H1 (cell line): ENCODE measurements at regions not wholly inside any gene's neighbourhood (a gene's known extent, or its start where the extent isn't known, plus 50 kb on each side); places are given as distances from the start of the nearest gene placed in this dataset.

Source experiments
- CTCF ChIA-PET: fragments of 300-600 bp; sonication (Branson Sonifier 250); formaldehyde crosslinking; loops from one replicate; lab custom pipeline; 2021; ENCODE audit not compliant: partially characterized antibody; lab: Charles Lee
- POLR2A ChIA-PET: fragments of 300-600 bp; sonication (Branson Sonifier 250); formaldehyde crosslinking; loops from one replicate; lab custom pipeline; 2021; ENCODE audit warnings: inconsistent platforms; ENCODE audit not compliant: partially characterized antibody; lab: Charles Lee
- DNase-seq, 2 experiments: peaks; one replicate each; pipeline versions ENCODE4 v3.0.0 to v3.0.0-alpha.2; 2010 to 2022; ENCODE audit warnings: low spot score in 2 of 2, low read depth in 1 of 2, mixed read lengths in 1 of 2
- FAIRE-seq: peaks from 2 replicates; lab custom pipeline; 2011; peaks lifted over from hg19 to GRCh38; lab: Jason Lieb, UNC
- H2AFZ ChIP-seq: 2 replicates; pipeline ENCODE4 v1.8.1; 2012; ENCODE audit warnings: low read length, inconsistent platforms
- H2AK5ac ChIP-seq: 2 replicates; pipeline ENCODE4 v1.6.1; 2013; ENCODE audit warnings: low read depth, low read length
- H2BK120ac ChIP-seq: replicated peaks from 2 replicates; pipeline ENCODE3; 2013; ENCODE audit warnings: low read depth, low read length, inconsistent platforms
- H2BK12ac ChIP-seq: 2 replicates; pipeline ENCODE4 v1.6.1; 2013; ENCODE audit warnings: low read depth, low read length
- H2BK15ac ChIP-seq: 2 replicates; pipeline ENCODE4 v1.6.1; 2013; ENCODE audit warnings: low read length
- H2BK20ac ChIP-seq: 2 replicates; pipeline ENCODE4 v1.6.1; 2013; ENCODE audit warnings: low read length
- H2BK5ac ChIP-seq: 2 replicates; pipeline ENCODE4 v1.6.1; 2013; ENCODE audit warnings: low read depth, low read length
- H3K14ac ChIP-seq: 2 replicates; pipeline ENCODE4 v1.6.1; 2013; ENCODE audit warnings: inconsistent platforms; ENCODE audit not compliant: insufficient read length
- H3K18ac ChIP-seq: 2 replicates; pipeline ENCODE4 v1.6.1; 2013; ENCODE audit warnings: low read length; ENCODE audit errors: extremely low read depth
- H3K23ac ChIP-seq: 2 replicates; pipeline ENCODE4 v1.6.1; 2013; ENCODE audit warnings: inconsistent platforms; ENCODE audit not compliant: insufficient read length
- H3K23me2 ChIP-seq: 2 replicates; pipeline ENCODE4 v1.6.1; 2013; ENCODE audit warnings: low read depth, low read length
- H3K27ac ChIP-seq: 2 replicates; pipeline ENCODE4 v1.6.1; 2011; ENCODE audit warnings: low read depth, low read length, inconsistent platforms
- H3K27me3 ChIP-seq, 4 experiments: replicated peaks in 1 of 4; 1 replicate in 1 of 4; 2 replicates in 3 of 4; pipeline versions ENCODE4 v1.6.1 to v1.8.1; 2011 to 2013; ENCODE audit warnings: low read length in 3 of 4, mild to moderate bottlenecking in 3 of 4, inconsistent platforms in 2 of 4, mixed read lengths in 2 of 4, moderate library complexity in 1 of 4; ENCODE audit not compliant: control insufficient read depth in 3 of 4, insufficient read depth in 3 of 4; ENCODE audit errors: extremely low read depth in 1 of 4
- H3K36me3 ChIP-seq, 4 experiments: 2 replicates each; pipeline versions ENCODE4 v1.6.1 to v1.8.1; 2011 to 2013; ENCODE audit warnings: mild to moderate bottlenecking in 4 of 4, low read length in 3 of 4, moderate library complexity in 2 of 4, control low read depth in 1 of 4, inconsistent platforms in 1 of 4; ENCODE audit not compliant: insufficient read depth in 4 of 4, control insufficient read depth in 2 of 4
- H3K4ac ChIP-seq: replicated peaks from 2 replicates; pipeline ENCODE3; 2013; ENCODE audit warnings: low read length, low read depth, mixed read lengths, inconsistent platforms; ENCODE audit not compliant: insufficient read length
- H3K4me1 ChIP-seq, 4 experiments: replicated peaks in 1 of 4; 1 replicate in 1 of 4; 2 replicates in 3 of 4; pipeline versions ENCODE4 v1.6.1 to v1.8.1; 2011 to 2013; ENCODE audit warnings: low read length in 3 of 4, inconsistent platforms in 2 of 4, mixed read lengths in 1 of 4; ENCODE audit not compliant: insufficient read depth in 4 of 4, control insufficient read depth in 3 of 4
- H3K4me2 ChIP-seq, 2 experiments: 2 replicates each; pipeline versions ENCODE4 v1.6.1 to v1.8.1; 2011 to 2013; ENCODE audit warnings: low read depth in 2 of 2, low read length in 2 of 2, control low read depth in 1 of 2, inconsistent platforms in 1 of 2, mild to moderate bottlenecking in 1 of 2; ENCODE audit not compliant: insufficient read depth in 1 of 2
- H3K4me3 ChIP-seq, 4 experiments: fragments of 200-600, 300-600 bp in 1 of 4; sonication (generic), shearing (Covaris generic), sonication (Bioruptor Twin) in 1 of 4; 2 replicates each; pipeline versions ENCODE4 v1.5.1 to v1.8.1; 2011 to 2016; ENCODE audit warnings: low read length in 4 of 4, low read depth in 3 of 4, control low read depth in 2 of 4, inconsistent platforms in 2 of 4, mild to moderate bottlenecking in 2 of 4, mixed read lengths in 1 of 4, moderate library complexity in 1 of 4; ENCODE audit not compliant: insufficient read depth in 2 of 4; ENCODE audit errors: extremely low read depth in 1 of 4
- H3K56ac ChIP-seq: replicated peaks from 2 replicates; pipeline ENCODE3; 2013; ENCODE audit warnings: low read depth, mild to moderate bottlenecking, mixed read lengths, low read length, inconsistent platforms; ENCODE audit not compliant: insufficient read length
- H3K79me1 ChIP-seq: 2 replicates; pipeline ENCODE4 v1.6.1; 2013; ENCODE audit warnings: low read depth, low read length, control low read depth
- H3K79me2 ChIP-seq, 2 experiments: 2 replicates each; pipeline versions ENCODE4 v1.6.1 to v1.8.1; 2012 to 2013; ENCODE audit warnings: low read length in 2 of 2, mild to moderate bottlenecking in 2 of 2, inconsistent platforms in 1 of 2; ENCODE audit not compliant: insufficient read depth in 2 of 2, control insufficient read depth in 1 of 2
- H3K9ac ChIP-seq, 4 experiments: replicated peaks in 1 of 4; 1 replicate in 1 of 4; 2 replicates in 3 of 4; pipeline versions ENCODE4 v1.6.1 to v1.8.1; 2011 to 2013; ENCODE audit warnings: low read depth in 3 of 4, low read length in 3 of 4, control low read depth in 2 of 4, mild to moderate bottlenecking in 2 of 4, moderate library complexity in 2 of 4, inconsistent platforms in 1 of 4; ENCODE audit errors: extremely low read depth in 1 of 4
- H3K9me3 ChIP-seq, 2 experiments: 2 replicates each; pipeline versions ENCODE4 v1.6.1 to v1.8.1; 2012 to 2013; ENCODE audit warnings: mild to moderate bottlenecking in 2 of 2, moderate library complexity in 2 of 2, control low read depth in 1 of 2, inconsistent platforms in 1 of 2, low read depth in 1 of 2, low read length in 1 of 2, mixed read lengths in 1 of 2; ENCODE audit not compliant: insufficient read depth in 2 of 2
- H4K20me1 ChIP-seq, 2 experiments: replicated peaks in 1 of 2; 2 replicates each; pipeline versions ENCODE3 to v1.8.1; 2011 to 2013; ENCODE audit warnings: inconsistent platforms in 2 of 2, low read length in 2 of 2, mild to moderate bottlenecking in 1 of 2; ENCODE audit not compliant: insufficient read depth in 2 of 2, control insufficient read depth in 1 of 2
- H4K5ac ChIP-seq: 2 replicates; pipeline ENCODE4 v1.6.1; 2013; ENCODE audit warnings: low read length, low read depth, mixed read lengths, inconsistent platforms; ENCODE audit not compliant: insufficient read length
- H4K8ac ChIP-seq: 2 replicates; pipeline ENCODE4 v1.8.0; 2013; ENCODE audit warnings: mild to moderate bottlenecking, moderate library complexity, low read length, inconsistent platforms; ENCODE audit not compliant: insufficient read depth; ENCODE audit errors: extremely low read depth
- H4K91ac ChIP-seq: replicated peaks from 2 replicates; pipeline ENCODE3; 2013; ENCODE audit warnings: low read length, mixed read lengths, inconsistent platforms; ENCODE audit not compliant: insufficient read length
- CHD2 ChIP-seq: IDR thresholded peaks from 2 replicates; pipeline ENCODE4 v1.6.1; 2012; ENCODE audit warnings: low read length, improper control_type of control experiment
- POLR2A ChIP-seq, 2 experiments: IDR thresholded peaks; 1 replicate in 1 of 2; 2 replicates in 1 of 2; pipeline ENCODE4 v1.6.1; 2011; ENCODE audit warnings: low read depth in 2 of 2, low read length in 2 of 2, mild to moderate bottlenecking in 2 of 2; ENCODE audit errors: control extremely low read depth in 1 of 2
- WGBS, 2 experiments: shearing (Covaris generic) in 1 of 2; methylation state at CpG; one replicate each; pipeline versions ENCODE4 v1.1.6 to v1.1.7; 2013 to 2015; ENCODE audit warnings: low lambda C conversion rate in 2 of 2, mixed read lengths in 2 of 2, inconsistent platforms in 1 of 2, low coverage in 1 of 2, missing lambda C conversion rate in 1 of 2; ENCODE audit not compliant: insufficient replicate concordance in 2 of 2, insufficient coverage in 1 of 2, insufficient read length in 1 of 2; ENCODE audit errors: extremely low coverage in 1 of 2, missing lambda C conversion rate in 1 of 2; 5-methylcytosine and 5-hydroxymethylcytosine counted together

DNA sequence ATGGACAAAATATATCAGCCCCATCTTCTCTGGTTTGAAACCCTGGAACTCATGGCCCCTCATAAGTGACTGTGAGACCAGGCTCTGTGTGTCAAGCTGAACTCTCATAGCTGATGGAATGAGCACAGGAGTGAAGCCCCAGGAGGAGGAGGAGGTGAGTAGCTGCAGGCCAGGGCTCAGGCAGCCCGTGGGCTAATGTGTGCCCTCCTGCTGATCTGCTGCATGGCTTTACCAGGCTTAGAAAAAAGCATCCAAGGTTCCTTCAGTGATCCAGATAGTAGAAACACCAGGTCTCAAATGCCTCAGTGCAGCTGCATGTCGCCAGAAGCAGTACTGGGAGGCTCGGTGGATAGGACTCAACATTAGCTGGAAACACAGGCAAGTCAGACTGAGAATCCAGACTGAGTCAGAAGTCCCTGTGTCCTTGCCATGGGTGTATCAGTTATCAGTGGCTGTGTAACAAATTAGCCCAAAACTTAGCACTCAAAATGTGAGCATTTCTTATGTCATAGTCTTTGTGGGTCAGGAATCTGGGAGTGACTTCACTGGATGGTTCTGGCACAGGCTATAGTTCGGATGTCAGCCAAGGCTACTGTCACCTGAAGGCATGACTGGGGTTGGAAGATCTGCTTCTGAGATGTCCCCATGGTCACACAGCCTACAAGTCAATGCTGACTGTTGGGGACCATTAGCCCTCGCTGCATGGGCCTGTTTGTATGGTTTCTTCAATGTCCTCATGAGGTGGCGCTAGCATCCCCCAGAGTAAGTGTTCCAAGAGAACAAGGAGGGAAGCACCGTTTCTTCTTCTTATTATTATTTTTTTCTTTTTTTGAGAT is 255.4 kb upstream of the IRF2BP2 start:
- H2BK5ac ChIP-seq, result no peak overlapping the region
- H3K23ac ChIP-seq, result no peak overlapping the region
- 92% methylated on average over 7 of the region's 7 CpGs; no CpG with 5 or more reads in 1 of the 2 experiments for WGBS, 2 experiments
- H4K91ac ChIP-seq, result no peak overlapping the region
- CTCF ChIA-PET, result interaction anchor here (0.9 kb wide), 1 partner anchor 228 kb away, joined by 4 read pairs; no protein-coding TSS in a partner anchor
- no peak overlapping the region for H2AFZ ChIP-seq
- H3K23me2 ChIP-seq, result no peaks in the 10 kb centered on the region
- FAIRE-seq (no peak), DNase-seq (no peak)
- no peaks in the 10 kb centered on the region for H3K79me2 ChIP-seq
- H4K20me1 ChIP-seq, result no peaks in the 10 kb centered on the region
- no peak overlapping the region for H3K4ac ChIP-seq
- no peak overlapping the region for H3K27ac ChIP-seq
- no peak overlapping the region for H3K4me2 ChIP-seq
- H3K18ac ChIP-seq, result no peak overlapping the region
- H2BK20ac ChIP-seq, result no peak overlapping the region
- no peaks in the 10 kb centered on the region for H3K36me3 ChIP-seq
- H2AK5ac ChIP-seq, result no peak overlapping the region
- no peaks in the 10 kb centered on the region; a peak in 1 of 7 replicates for H3K4me1 ChIP-seq
- H3K14ac ChIP-seq, result no peak overlapping the region
- peaks cover 0 to 3% of the 10 kb centered on the region in 2 experiments; a peak in 1 of 4 replicates for H3K9me3 ChIP-seq
- H2BK15ac ChIP-seq, result no peak overlapping the region
- H4K8ac ChIP-seq, result no peak overlapping the region
- no peaks in the 10 kb centered on the region for H3K79me1 ChIP-seq
- no peaks in the 10 kb centered on the region for H3K27me3 ChIP-seq
- no peak overlapping the region for H3K56ac ChIP-seq
- no peak overlapping the region for H2BK120ac ChIP-seq
- POLR2A ChIA-PET, result no interaction called here
- H3K4me3 ChIP-seq, result no peak overlapping the region
- no peak overlapping the region for H4K5ac ChIP-seq
- H3K9ac ChIP-seq, result no peak overlapping the region
- H2BK12ac ChIP-seq, result no peak overlapping the region
- TF ChIP-seq POLR2A (IDR thresholded peaks at IDR 0.05; ENCODE audit: control extremely low read depth in 1 of 2, low read depth in 2 of 2, low read length in 2 of 2), result no peak
- no peak for TF ChIP-seq CHD2
